Stomach (tissue), 8 donors: ENCODE measurements at regions not wholly inside any gene's neighbourhood (a gene's known extent, or its start where the extent isn't known, plus 50 kb on each side); places are given as distances from the start of the nearest gene placed in this dataset.

Source experiments
- DNase-seq, 2 donors: peaks; one replicate each; pipeline versions ENCODE4 v3.0.0 to v3.0.0-alpha.2; 2013 to 2019
- H3K27ac ChIP-seq, 5 donors: fragments of 200-600 bp in 4 of 5; sonication (generic) in 4 of 5; one replicate each; pipeline ENCODE4 v1.5.1; 2013 to 2019; ENCODE audit warnings: mild to moderate bottlenecking in 1 of 5, moderate library complexity in 1 of 5
- H3K27me3 ChIP-seq, 3 donors: fragments of 200-600 bp; sonication (generic); one replicate each; pipeline ENCODE4 v1.5.1; 2017 to 2019; ENCODE audit warnings: mixed run types in 1 of 3
- H3K36me3 ChIP-seq, 4 donors: fragments of 200-600 bp; sonication (generic); 1 replicate in 3 of 4; 2 replicates in 1 of 4; pipeline ENCODE4 v1.5.1; 2016 to 2019
- H3K4me1 ChIP-seq, 4 donors: fragments of 200-600 bp; sonication (generic); one replicate each; pipeline ENCODE4 v1.5.1; 2016 to 2019
- H3K4me3 ChIP-seq, 4 donors: fragments of 200-600 bp; sonication (generic) in 3 of 4; one replicate each; pipeline ENCODE4 v1.5.1; 2016 to 2019; ENCODE audit warnings: mild to moderate bottlenecking in 1 of 4
- H3K9me3 ChIP-seq, 4 donors: fragments of 200-600 bp; sonication (generic); one replicate each; pipeline ENCODE4 v1.5.1; 2016 to 2019
- CTCF ChIP-seq, 7 experiments: fragments of 450-650 bp in 4 of 7; fragments of 200-600 bp in 3 of 7; sonication (generic) in 3 of 7; IDR thresholded peaks; one replicate each; pipeline ENCODE4 v1.5.1; 2016 to 2019; ENCODE audit warnings: antibody characterized with exemption in 7 of 7, control low read depth in 2 of 7, mild to moderate bottlenecking in 1 of 7
- EP300 ChIP-seq: sonication (generic); formaldehyde crosslinking; IDR thresholded peaks from one replicate; pipeline ENCODE4 v1.6.1; 2017; ENCODE audit warnings: antibody characterized with exemption
- POLR2A ChIP-seq, 4 donors: fragments of 450-650 bp; IDR thresholded peaks; one replicate each; pipeline ENCODE4 v1.6.1; 2016; ENCODE audit warnings: antibody characterized with exemption in 4 of 4, control low read depth in 2 of 4, mild to moderate bottlenecking in 1 of 4, moderate library complexity in 1 of 4
- POLR2AphosphoS5 ChIP-seq, 3 donors: sonication (generic); formaldehyde crosslinking; IDR thresholded peaks; one replicate each; pipeline ENCODE4 v1.6.1; 2016; ENCODE audit warnings: antibody characterized with exemption in 3 of 3
- WGBS, 5 donors: extraction: QIAGEN DNeasy Blood & Tissue Kit in 3 of 5; methylation state at CpG; one replicate each; pipeline versions ENCODE4 v1.1.5 to v1.1.7; 2013 to 2018; 5-methylcytosine and 5-hydroxymethylcytosine counted together
- intact Hi-C: fragments of 100-400 bp; cut with DNase I; formaldehyde crosslinking; loops from one replicate; pipeline ENCODE4 v1.15.1; 2023; ENCODE audit warnings: low total_unique reads
- donor health status: healthy with polysubstance abuse.
- donor health status: Bipolar disorder and iron deficiency.
- donor health status: healthy.

DNA sequence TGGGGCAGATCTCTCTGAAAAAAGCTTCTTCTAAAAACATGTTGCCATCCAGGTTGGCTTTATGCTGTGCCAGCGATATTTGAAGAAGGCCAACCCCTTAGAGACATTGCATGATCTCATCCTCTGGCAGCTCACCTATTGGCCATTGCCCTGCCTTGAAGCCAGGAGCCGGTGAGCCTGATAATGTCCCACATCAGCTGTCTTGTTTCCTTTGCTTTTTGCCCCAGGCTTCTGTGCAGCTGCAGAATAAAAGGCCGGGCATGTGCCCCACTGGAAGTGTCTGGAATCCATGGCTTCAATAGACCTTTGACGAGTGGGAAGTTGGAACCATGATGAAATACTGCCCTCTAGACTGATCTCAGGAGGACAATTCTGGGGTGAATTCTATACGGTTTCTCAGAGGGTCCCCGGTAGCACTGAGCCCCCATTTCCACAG, 523.5 kb upstream of the ZEB2 start:
- no peak for TF ChIP-seq CTCF (IDR thresholded peaks at IDR 0.05)
- TF ChIP-seq EP300 = no peak
- TF ChIP-seq POLR2A (IDR thresholded peaks at IDR 0.05) = no peak
- TF ChIP-seq POLR2AphosphoS5 (IDR thresholded peaks at IDR 0.05) = no peak
- H3K9me3 ChIP-seq = no peaks in the 10 kb centered on the region
- no peaks in the 10 kb centered on the region for H3K27me3 ChIP-seq
- intact Hi-C loops = no loop called here
- no peak overlapping the region for H3K4me3 ChIP-seq
- no peaks in the 10 kb centered on the region for H3K36me3 ChIP-seq
- H3K27ac ChIP-seq = no peak overlapping the region
- DNase-seq = no peak
- no peaks in the 10 kb centered on the region for H3K4me1 ChIP-seq
- WGBS, 5 donors = 82 to 91% (median 85%) methylated on average over 6 of the region's 6 CpGs

GRCh38 chr2:145041706-145042105, 521.8 kb upstream of the ZEB2 start:
- no peak for DNase-seq
- no peak overlapping the region for H3K4me3 ChIP-seq
- no peaks in the 10 kb centered on the region for H3K9me3 ChIP-seq
- H3K4me1 ChIP-seq = no peaks in the 10 kb centered on the region
- no peaks in the 10 kb centered on the region for H3K27me3 ChIP-seq
- intact Hi-C loops = no loop called here
- no peak for TF ChIP-seq EP300
- no peak for TF ChIP-seq CTCF (IDR thresholded peaks at IDR 0.05)
- no peak for TF ChIP-seq POLR2A (IDR thresholded peaks at IDR 0.05)
- TF ChIP-seq POLR2AphosphoS5 (IDR thresholded peaks at IDR 0.05) = no peak
- no peaks in the 10 kb centered on the region for H3K36me3 ChIP-seq
- no peak overlapping the region for H3K27ac ChIP-seq

- 62 to 87% (median 73%) methylated on average over 1 of the region's 1 CpG for WGBS, 5 donors
- intact Hi-C loops = no loop called here
- Histone ChIP-seq H3K27ac (no peak overlapping the region), H3K27me3 (no peaks in the 10 kb centered on the region), H3K4me3 (no peak overlapping the region), H3K9me3 (no peaks in the 10 kb centered on the region), H3K36me3 (no peaks in the 10 kb centered on the region), H3K4me1 (no peaks in the 10 kb centered on the region)
- no peak for TF ChIP-seq POLR2A (IDR thresholded peaks at IDR 0.05)
- no peak for TF ChIP-seq EP300
- no peak for TF ChIP-seq CTCF (IDR thresholded peaks at IDR 0.05)
- no peak for TF ChIP-seq POLR2AphosphoS5 (IDR thresholded peaks at IDR 0.05)
- DNase-seq = no peak
Measured at GRCh38 chr2:145040433-145040832, 520.5 kb upstream of the ZEB2 start.

DNA sequence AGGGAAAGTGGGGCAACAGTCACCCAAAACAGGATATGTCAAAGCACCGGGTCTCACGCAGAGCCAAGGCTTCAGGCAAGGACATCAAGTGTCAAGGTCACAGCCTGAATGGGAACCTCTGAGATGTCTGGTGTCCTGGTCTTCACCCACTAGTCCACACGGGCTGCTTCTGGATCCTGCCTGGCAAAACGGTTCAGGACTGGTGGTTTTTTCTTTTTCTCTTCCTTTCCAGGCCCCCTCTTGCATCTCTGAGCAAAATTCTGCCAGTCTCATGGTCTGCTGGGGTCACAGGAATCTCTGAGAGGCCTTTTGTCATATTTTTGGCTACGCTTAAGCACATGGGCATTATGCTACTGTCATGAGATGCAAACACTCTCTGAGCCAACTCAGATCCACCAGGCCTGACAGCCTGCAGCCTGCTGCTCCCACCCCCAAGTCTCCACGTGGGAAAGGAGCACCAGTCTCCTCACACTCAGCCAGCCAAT, 518.2 kb upstream of the ZEB2 start:
- no peak for TF ChIP-seq EP300
- no peak for TF ChIP-seq CTCF (IDR thresholded peaks at IDR 0.05)
- TF ChIP-seq POLR2AphosphoS5 (IDR thresholded peaks at IDR 0.05) = no peak
- no peak for TF ChIP-seq POLR2A (IDR thresholded peaks at IDR 0.05)
- peak overlapping the region in 2 of 5 donors; percentile 5 to 24 for H3K27ac ChIP-seq
- no peak overlapping the region for H3K4me3 ChIP-seq
- H3K9me3 ChIP-seq = no peaks in the 10 kb centered on the region
- peak in 1 of 2 donors; percentile 23 for DNase-seq
- WGBS, 5 donors = 64 to 77% (median 70%) methylated on average over 6 of the region's 6 CpGs
- intact Hi-C loops = no loop called here
- H3K4me1 ChIP-seq = no peaks in the 10 kb centered on the region
- H3K27me3 ChIP-seq = no peaks in the 10 kb centered on the region
- no peaks in the 10 kb centered on the region for H3K36me3 ChIP-seq
